Endothelial cell of umbilical vein (primary cell): ENCODE measurements at regions not wholly inside any gene's neighbourhood (a gene's known extent, or its start where the extent isn't known, plus 50 kb on each side); places are given as distances from the start of the nearest gene placed in this dataset.

Experiments
- BruUV-seq: library from RNA; stranded (reverse); fragments of 400-500 nt; replicated peaks from 2 replicates; lab custom pipeline; 2021; lab: Mats Ljungman, UMichigan
- CTCF ChIA-PET: fragments of 300-600, 350-600 bp; sonication (Branson Sonifier 250); formaldehyde crosslinking; loops from one replicate; lab custom pipeline; 2021; ENCODE audit warnings: antibody characterized with exemption, inconsistent platforms; lab: Charles Lee
- POLR2A ChIA-PET: fragments of 300-600, 350-600 bp; sonication (Branson Sonifier 250); formaldehyde crosslinking; loops from one replicate; lab custom pipeline; 2021; ENCODE audit warnings: antibody characterized with exemption, inconsistent platforms; lab: Charles Lee
- DNase-seq: peaks from one replicate; pipeline ENCODE4 v3.0.0-alpha.2; 2011; ENCODE audit warnings: low read depth, low spot score
- FAIRE-seq: peaks from 2 replicates; lab custom pipeline; 2011; peaks lifted over from hg19 to GRCh38; lab: Jason Lieb, UNC
- H2AFZ ChIP-seq: 2 replicates; pipeline ENCODE4 v1.6.0; 2012; ENCODE audit warnings: low read depth, low read length, control low read depth, inconsistent platforms
- H3K27ac ChIP-seq: 2 replicates; pipeline ENCODE4 v1.5.1; 2011; ENCODE audit warnings: low read depth, mild to moderate bottlenecking, control low read depth, low read length, moderate library complexity; ENCODE audit not compliant: insufficient read depth
- H3K27me3 ChIP-seq, 2 experiments: 2 replicates each; pipeline versions ENCODE4 v1.6.0 to v1.6.1; 2011; ENCODE audit warnings: low read length in 2 of 2, mixed read lengths in 1 of 2; ENCODE audit not compliant: control insufficient read depth in 2 of 2, insufficient read depth in 2 of 2
- H3K36me3 ChIP-seq, 2 experiments: 2 replicates in 1 of 2; 3 replicates in 1 of 2; pipeline ENCODE4 v1.5.1; 2011; ENCODE audit warnings: low read length in 2 of 2, mild to moderate bottlenecking in 1 of 2, moderate library complexity in 1 of 2; ENCODE audit not compliant: control insufficient read depth in 2 of 2, insufficient read depth in 2 of 2; ENCODE audit errors: extremely low read depth in 1 of 2
- H3K4me1 ChIP-seq: 3 replicates; pipeline ENCODE4 v1.5.1; 2011; ENCODE audit warnings: mild to moderate bottlenecking, low read length; ENCODE audit not compliant: control insufficient read depth, insufficient read depth; ENCODE audit errors: extremely low read depth
- H3K4me2 ChIP-seq: 2 replicates; pipeline ENCODE4 v1.6.1; 2011; ENCODE audit warnings: low read length, control low read depth, mixed read lengths; ENCODE audit not compliant: insufficient read depth
- H3K4me3 ChIP-seq, 3 experiments: fragments of 200-600 bp in 1 of 3; sonication (generic), shearing (Covaris generic) in 1 of 3; replicated peaks in 1 of 3; 2 replicates each; pipeline ENCODE4 v1.5.1; 2011 to 2016; ENCODE audit warnings: control low read depth in 3 of 3, low read length in 3 of 3, mild to moderate bottlenecking in 2 of 3, inconsistent platforms in 1 of 3, low read depth in 1 of 3, moderate library complexity in 1 of 3; ENCODE audit not compliant: insufficient read depth in 1 of 3
- H3K79me2 ChIP-seq: 2 replicates; pipeline ENCODE4 v1.6.0; 2012; ENCODE audit warnings: low read length, inconsistent platforms; ENCODE audit not compliant: control insufficient read depth, insufficient read depth
- H3K9ac ChIP-seq: replicated peaks from 2 replicates; pipeline ENCODE3; 2011; ENCODE audit warnings: low read length, control low read depth; ENCODE audit not compliant: insufficient read depth; ENCODE audit errors: extremely low read depth
- H3K9me1 ChIP-seq: replicated peaks from 3 replicates; pipeline ENCODE4 v1.6.0; 2011; ENCODE audit warnings: mild to moderate bottlenecking, low read length; ENCODE audit not compliant: control insufficient read depth, insufficient read depth; ENCODE audit errors: extremely low read depth
- H3K9me3 ChIP-seq: replicated peaks from 2 replicates; pipeline ENCODE4 v1.5.1; 2012; ENCODE audit warnings: low read length, inconsistent platforms; ENCODE audit not compliant: control insufficient read depth, insufficient read depth
- H4K20me1 ChIP-seq: replicated peaks from 2 replicates; pipeline ENCODE3; 2011; ENCODE audit warnings: mild to moderate bottlenecking, low read length; ENCODE audit not compliant: control insufficient read depth, insufficient read depth; ENCODE audit errors: extremely low read depth
- EZH2 ChIP-seq: IDR thresholded peaks from 2 replicates; pipeline ENCODE4 v1.6.1; 2012; ENCODE audit warnings: borderline replicate concordance, low read depth, mild to moderate bottlenecking, moderate library complexity, low read length, inconsistent platforms; ENCODE audit not compliant: severe bottlenecking
- FOS ChIP-seq: IDR thresholded peaks from 2 replicates; pipeline ENCODE4 v1.6.1; 2011; ENCODE audit warnings: mild to moderate bottlenecking, low read length, moderate library complexity, borderline replicate concordance; ENCODE audit not compliant: insufficient read depth
- GATA2 ChIP-seq: IDR thresholded peaks from 2 replicates; pipeline ENCODE4 v1.7.0; 2011; ENCODE audit warnings: low read depth, mild to moderate bottlenecking, moderate library complexity, mixed read lengths, low read length; ENCODE audit not compliant: insufficient read length, insufficient read depth
- JUN ChIP-seq: IDR thresholded peaks from 2 replicates; pipeline ENCODE4 v1.6.1; 2011; ENCODE audit warnings: borderline replicate concordance, low read depth; ENCODE audit not compliant: insufficient read length, insufficient read depth
- MYC ChIP-seq: IDR thresholded peaks from one replicate; pipeline ENCODE4 v1.6.1; 2011; ENCODE audit warnings: mild to moderate bottlenecking, low read depth, low read length
- POLR2A ChIP-seq: IDR thresholded peaks from 2 replicates; pipeline ENCODE4 v1.6.1; 2012; ENCODE audit warnings: low read depth, mild to moderate bottlenecking, control low read depth, low read length
- POLR2AphosphoS5 ChIP-seq: IDR thresholded peaks from 2 replicates; pipeline ENCODE4 v1.6.1; 2012; ENCODE audit warnings: low read depth, mild to moderate bottlenecking, control low read depth, low read length, moderate library complexity; ENCODE audit not compliant: insufficient read depth
- dilution Hi-C: fragments of 300-500 bp; cut with MboI; formaldehyde crosslinking; loops from one replicate; pipeline ENCODE4 v1.15.0; 2019; ENCODE audit warnings: low sequenced_read_pairs; ENCODE audit not compliant: extremely low pct_ligation_motif_present
- intact Hi-C: fragments of 100-400 bp; cut with micrococcal nuclease; formaldehyde crosslinking; loops from one replicate; pipeline ENCODE4 v1.10.0; 2022
- TF ChIP-seq, protein P1 (sequence below): IDR thresholded peaks from 2 replicates; pipeline ENCODE4 v1.6.1; 2011; ENCODE audit not compliant: insufficient read depth, insufficient read length
- TF ChIP-seq, protein P2 (sequence below), 2 donors: IDR thresholded peaks; 1 replicate in 1 of 2; 2 replicates in 1 of 2; pipeline ENCODE4 v1.5.1; 2011; ENCODE audit warnings: low read length in 2 of 2, mild to moderate bottlenecking in 2 of 2, moderate library complexity in 2 of 2, control low read depth in 1 of 2, inconsistent platforms in 1 of 2, low read depth in 1 of 2; ENCODE audit not compliant: insufficient read depth in 1 of 2; ENCODE audit errors: extremely low read depth in 1 of 2

DNA sequence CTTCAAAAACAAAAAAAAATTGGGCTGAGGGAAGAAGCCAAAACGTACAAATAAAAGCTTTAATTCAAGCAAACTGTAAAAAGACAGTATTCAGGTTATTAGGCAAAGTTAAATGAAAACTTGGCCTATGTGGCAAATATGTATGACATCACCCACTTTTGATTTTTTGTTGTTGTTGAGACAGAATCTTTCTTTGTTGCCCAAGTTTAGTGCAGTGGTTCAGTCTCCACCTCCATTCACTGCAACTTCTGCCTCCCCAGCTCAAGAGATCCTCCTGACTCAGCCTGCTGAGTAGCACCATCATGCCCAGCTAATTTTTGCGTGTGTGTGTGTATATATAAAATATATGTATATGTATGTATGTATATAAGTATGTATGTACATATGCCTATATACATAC, 440.4 kb upstream of the NRXN1 start:
- ChIA-PET CTCF (no interaction called here), POLR2A (no interaction called here)
- Histone ChIP-seq H3K9me3 (no peaks in the 10 kb centered on the region), H3K27me3 (no peaks in the 10 kb centered on the region), H3K36me3 (no peaks in the 10 kb centered on the region), H3K4me1 (no peaks in the 10 kb centered on the region), H3K79me2 (no peaks in the 10 kb centered on the region), H3K9me1 (no peaks in the 10 kb centered on the region), H3K4me2 (no peak overlapping the region), H3K27ac (no peak overlapping the region), H2AFZ (no peak overlapping the region), H3K9ac (no peak overlapping the region), H3K4me3 (no peak overlapping the region), H4K20me1 (no peaks in the 10 kb centered on the region)
- TF ChIP-seq GATA2 (no peak), EZH2 (no peak), POLR2AphosphoS5 (no peak), MYC (no peak), POLR2A (no peak)
- TF ChIP-seq, protein P1, sequence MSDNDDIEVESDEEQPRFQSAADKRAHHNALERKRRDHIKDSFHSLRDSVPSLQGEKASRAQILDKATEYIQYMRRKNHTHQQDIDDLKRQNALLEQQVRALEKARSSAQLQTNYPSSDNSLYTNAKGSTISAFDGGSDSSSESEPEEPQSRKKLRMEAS: no peak
- dilution Hi-C loops (no loop called here), intact Hi-C loops (no loop called here)
- FAIRE-seq: no peak
- no TSS peak for BruUV-seq
- no peak for DNase-seq

DNA sequence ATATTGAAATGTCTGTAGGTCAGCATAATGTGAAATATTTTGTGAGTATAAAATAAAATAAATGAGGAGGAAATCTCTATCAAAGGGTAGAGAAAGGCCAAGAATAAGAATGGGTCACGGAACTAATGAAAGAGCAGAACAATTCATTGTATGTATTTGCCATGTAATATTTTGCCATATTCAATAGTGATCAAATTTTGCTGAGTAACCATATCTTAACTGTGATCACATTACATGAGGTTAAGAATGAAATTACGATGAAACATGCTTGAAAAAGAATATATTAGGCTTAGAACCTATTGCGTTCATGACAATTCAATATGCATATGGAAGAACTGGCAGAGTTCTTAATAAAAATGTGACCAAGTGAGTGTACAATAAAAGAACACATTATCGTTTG, 437.2 kb upstream of the NRXN1 start:
- no peaks in the 10 kb centered on the region for H3K9me3 ChIP-seq
- CTCF ChIA-PET: no interaction called here
- no peaks in the 10 kb centered on the region for H3K36me3 ChIP-seq
- BruUV-seq: no TSS peak
- H3K4me2 ChIP-seq: no peak overlapping the region
- POLR2A ChIA-PET: no interaction called here
- no peaks in the 10 kb centered on the region for H3K9me1 ChIP-seq
- H4K20me1 ChIP-seq: no peaks in the 10 kb centered on the region
- H2AFZ ChIP-seq: no peak overlapping the region
- H3K4me1 ChIP-seq: no peaks in the 10 kb centered on the region
- intact Hi-C loops (no loop called here), dilution Hi-C loops (no loop called here)
- no peak overlapping the region for H3K4me3 ChIP-seq
- H3K27ac ChIP-seq: no peak overlapping the region
- H3K27me3 ChIP-seq: no peaks in the 10 kb centered on the region
- TF ChIP-seq FOS (no peak), EZH2 (no peak), JUN (no peak), GATA2 (no peak), POLR2AphosphoS5 (no peak), POLR2A (no peak), MYC (no peak)
- TF ChIP-seq, protein P1: no peak
- TF ChIP-seq, protein P2, sequence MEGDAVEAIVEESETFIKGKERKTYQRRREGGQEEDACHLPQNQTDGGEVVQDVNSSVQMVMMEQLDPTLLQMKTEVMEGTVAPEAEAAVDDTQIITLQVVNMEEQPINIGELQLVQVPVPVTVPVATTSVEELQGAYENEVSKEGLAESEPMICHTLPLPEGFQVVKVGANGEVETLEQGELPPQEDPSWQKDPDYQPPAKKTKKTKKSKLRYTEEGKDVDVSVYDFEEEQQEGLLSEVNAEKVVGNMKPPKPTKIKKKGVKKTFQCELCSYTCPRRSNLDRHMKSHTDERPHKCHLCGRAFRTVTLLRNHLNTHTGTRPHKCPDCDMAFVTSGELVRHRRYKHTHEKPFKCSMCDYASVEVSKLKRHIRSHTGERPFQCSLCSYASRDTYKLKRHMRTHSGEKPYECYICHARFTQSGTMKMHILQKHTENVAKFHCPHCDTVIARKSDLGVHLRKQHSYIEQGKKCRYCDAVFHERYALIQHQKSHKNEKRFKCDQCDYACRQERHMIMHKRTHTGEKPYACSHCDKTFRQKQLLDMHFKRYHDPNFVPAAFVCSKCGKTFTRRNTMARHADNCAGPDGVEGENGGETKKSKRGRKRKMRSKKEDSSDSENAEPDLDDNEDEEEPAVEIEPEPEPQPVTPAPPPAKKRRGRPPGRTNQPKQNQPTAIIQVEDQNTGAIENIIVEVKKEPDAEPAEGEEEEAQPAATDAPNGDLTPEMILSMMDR (IDR thresholded peaks at IDR 0.05; ENCODE audit: extremely low read depth in 1 of 2, insufficient read depth in 1 of 2, low read depth in 1 of 2, low read length in 2 of 2): no peak
- H3K9ac ChIP-seq: no peak overlapping the region
- H3K79me2 ChIP-seq: no peaks in the 10 kb centered on the region
- no peak for DNase-seq
- no peak for FAIRE-seq
